ENCODE measurements at regions not wholly inside any gene's neighbourhood (a gene's known extent, or its start where the extent isn't known, plus 50 kb on each side); places are given as distances from the start of the nearest gene placed in this dataset.

DNA sequence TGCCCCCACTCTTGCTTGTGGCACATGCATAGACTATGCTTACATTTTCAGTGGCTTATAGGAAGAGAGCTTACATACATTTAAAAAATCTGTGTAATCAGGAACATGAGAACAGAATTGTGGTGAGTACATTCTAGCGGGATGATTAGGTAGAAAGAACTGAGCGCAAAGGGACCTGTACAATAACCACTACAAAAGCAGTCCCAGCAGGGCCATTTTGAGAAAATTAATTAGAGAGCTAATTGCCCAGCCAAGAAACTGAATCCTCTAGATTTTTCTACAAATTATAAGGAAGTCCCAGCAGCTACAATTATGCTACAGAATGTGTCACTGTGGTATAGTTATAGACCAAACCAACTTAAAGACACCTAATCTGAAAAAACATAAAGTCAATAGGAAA lies 105.6 kb upstream of the TNFAIP3 start:
- no peak for DNase-seq
- no peaks in the 10 kb centered on the region for H3K36me3 ChIP-seq (replicated peaks in 1 of 2; ENCODE audit: control insufficient read depth in 1 of 2, insufficient read depth in 2 of 2, low read length in 1 of 2)
- TF ChIP-seq RFX5 (IDR thresholded peaks at IDR 0.05; ENCODE audit: low read length) (no peak), MEF2A (IDR thresholded peaks at IDR 0.05; ENCODE audit: borderline replicate concordance, low read depth) (no peak), GABPA (IDR thresholded peaks at IDR 0.05; ENCODE audit: low read depth) (no peak), NRF1 (IDR thresholded peaks at IDR 0.05; ENCODE audit: low read depth, low read length) (no peak), YY1 (IDR thresholded peaks at IDR 0.05; ENCODE audit: low read depth) (no peak), NFIC (IDR thresholded peaks at IDR 0.05; ENCODE audit: borderline replicate concordance) (no peak), ELF1 (IDR thresholded peaks at IDR 0.05) (no peak), TCF12 (IDR thresholded peaks at IDR 0.05) (no peak), POLR2AphosphoS5 (IDR thresholded peaks at IDR 0.05; ENCODE audit: low read depth, low read length) (no peak), MXI1 (IDR thresholded peaks at IDR 0.05; ENCODE audit: low read depth, low read length) (no peak), FOSL2 (IDR thresholded peaks at IDR 0.05; ENCODE audit: borderline replicate concordance, low read depth) (no peak), TAF1 (IDR thresholded peaks at IDR 0.05; ENCODE audit: borderline replicate concordance, low read depth, low read length) (no peak), GATA2 (CRISPR knock-in tag; IDR thresholded peaks at IDR 0.05) (no peak), RCOR1 (IDR thresholded peaks at IDR 0.05; ENCODE audit: low read length) (no peak), EZH2phosphoT487 (IDR thresholded peaks at IDR 0.05; ENCODE audit: borderline replicate concordance, low read depth) (no peak), RAD21 (IDR thresholded peaks at IDR 0.05; ENCODE audit: low read length) (no peak), JUND (IDR thresholded peaks at IDR 0.05) (no peak)
- TF ChIP-seq, protein P1, sequence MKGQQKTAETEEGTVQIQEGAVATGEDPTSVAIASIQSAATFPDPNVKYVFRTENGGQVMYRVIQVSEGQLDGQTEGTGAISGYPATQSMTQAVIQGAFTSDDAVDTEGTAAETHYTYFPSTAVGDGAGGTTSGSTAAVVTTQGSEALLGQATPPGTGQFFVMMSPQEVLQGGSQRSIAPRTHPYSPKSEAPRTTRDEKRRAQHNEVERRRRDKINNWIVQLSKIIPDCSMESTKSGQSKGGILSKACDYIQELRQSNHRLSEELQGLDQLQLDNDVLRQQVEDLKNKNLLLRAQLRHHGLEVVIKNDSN (IDR thresholded peaks at IDR 0.05; ENCODE audit: borderline replicate concordance, low read depth) = no peak
- TF ChIP-seq, protein P2, sequence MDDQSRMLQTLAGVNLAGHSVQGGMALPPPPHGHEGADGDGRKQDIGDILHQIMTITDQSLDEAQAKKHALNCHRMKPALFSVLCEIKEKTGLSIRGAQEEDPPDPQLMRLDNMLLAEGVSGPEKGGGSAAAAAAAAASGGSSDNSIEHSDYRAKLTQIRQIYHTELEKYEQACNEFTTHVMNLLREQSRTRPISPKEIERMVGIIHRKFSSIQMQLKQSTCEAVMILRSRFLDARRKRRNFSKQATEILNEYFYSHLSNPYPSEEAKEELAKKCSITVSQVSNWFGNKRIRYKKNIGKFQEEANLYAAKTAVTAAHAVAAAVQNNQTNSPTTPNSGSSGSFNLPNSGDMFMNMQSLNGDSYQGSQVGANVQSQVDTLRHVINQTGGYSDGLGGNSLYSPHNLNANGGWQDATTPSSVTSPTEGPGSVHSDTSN (IDR thresholded peaks at IDR 0.05) = no peak
- TF ChIP-seq, protein P3, sequence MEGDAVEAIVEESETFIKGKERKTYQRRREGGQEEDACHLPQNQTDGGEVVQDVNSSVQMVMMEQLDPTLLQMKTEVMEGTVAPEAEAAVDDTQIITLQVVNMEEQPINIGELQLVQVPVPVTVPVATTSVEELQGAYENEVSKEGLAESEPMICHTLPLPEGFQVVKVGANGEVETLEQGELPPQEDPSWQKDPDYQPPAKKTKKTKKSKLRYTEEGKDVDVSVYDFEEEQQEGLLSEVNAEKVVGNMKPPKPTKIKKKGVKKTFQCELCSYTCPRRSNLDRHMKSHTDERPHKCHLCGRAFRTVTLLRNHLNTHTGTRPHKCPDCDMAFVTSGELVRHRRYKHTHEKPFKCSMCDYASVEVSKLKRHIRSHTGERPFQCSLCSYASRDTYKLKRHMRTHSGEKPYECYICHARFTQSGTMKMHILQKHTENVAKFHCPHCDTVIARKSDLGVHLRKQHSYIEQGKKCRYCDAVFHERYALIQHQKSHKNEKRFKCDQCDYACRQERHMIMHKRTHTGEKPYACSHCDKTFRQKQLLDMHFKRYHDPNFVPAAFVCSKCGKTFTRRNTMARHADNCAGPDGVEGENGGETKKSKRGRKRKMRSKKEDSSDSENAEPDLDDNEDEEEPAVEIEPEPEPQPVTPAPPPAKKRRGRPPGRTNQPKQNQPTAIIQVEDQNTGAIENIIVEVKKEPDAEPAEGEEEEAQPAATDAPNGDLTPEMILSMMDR (IDR thresholded peaks at IDR 0.05) = no peak
- no peak overlapping the region for H3K9ac ChIP-seq
- ChIA-PET CTCF (no interaction called here), POLR2A (no interaction called here)
- no peaks in the 10 kb centered on the region for H3K79me2 ChIP-seq (ENCODE audit: insufficient read depth)
- H3K27me3 ChIP-seq (ENCODE audit: insufficient read depth) = no peaks in the 10 kb centered on the region
- 14% methylated on average over 2 of the region's 2 CpGs for WGBS (ENCODE audit: low lambda C conversion rate)
- no peaks in the 10 kb centered on the region for H3K4me1 ChIP-seq (ENCODE audit: control insufficient read depth in 1 of 2, insufficient read depth in 2 of 2, low read depth in 1 of 2, low read length in 1 of 2)
- no peak overlapping the region for H3K27ac ChIP-seq (ENCODE audit: low read depth in 2 of 2, low read length in 1 of 2)
- no peak overlapping the region for H2AFZ ChIP-seq (ENCODE audit: low read depth)
- H3K4me3 ChIP-seq (ENCODE audit: low read depth in 2 of 2, low read length in 1 of 2) = no peak overlapping the region
- H3K9me2 ChIP-seq = no peaks in the 10 kb centered on the region
- H3K9me3 ChIP-seq = no peaks in the 10 kb centered on the region
- no peaks in the 10 kb centered on the region for H3F3A ChIP-seq (replicated peaks; ENCODE audit: insufficient read depth)
- no peak overlapping the region for H3K4me2 ChIP-seq
- no peaks in the 10 kb centered on the region for H4K20me1 ChIP-seq (ENCODE audit: insufficient read depth)

Data from SK-N-SH (cell line).